WTC11 (cell line): ENCODE measurements at regions not wholly inside any gene's neighbourhood (a gene's known extent, or its start where the extent isn't known, plus 50 kb on each side); places are given as distances from the start of the nearest gene placed in this dataset.

ENCODE experiments used
- CREB1 ChIP-seq: sonication (generic); formaldehyde crosslinking; IDR thresholded peaks from 2 replicates; pipeline ENCODE4 v1.8.0; 2023; ENCODE audit warnings: mild to moderate bottlenecking, missing genetic modification reagents
- CTCF ChIP-seq: fragments of 200-600 bp; IDR thresholded peaks from 2 replicates; pipeline ENCODE4 v1.8.0; 2022; ENCODE audit warnings: antibody characterized with exemption
- GTF2I ChIP-seq: fragments of 250-450 bp; sonication (Bioruptor Pico); conservative IDR thresholded peaks from 2 replicates; pipeline ENCODE4 v1.4.0; 2021; ENCODE audit warnings: mild to moderate bottlenecking
- MAX ChIP-seq: sonication (generic); formaldehyde crosslinking; IDR thresholded peaks from 2 replicates; pipeline ENCODE4 v1.8.0; 2022; ENCODE audit warnings: mild to moderate bottlenecking, missing genetic modification reagents
- NR2C2 ChIP-seq: sonication (generic); formaldehyde crosslinking; IDR thresholded peaks from 2 replicates; pipeline ENCODE4 v1.8.0; 2022; ENCODE audit warnings: mild to moderate bottlenecking, missing genetic modification reagents
- SMAD3 ChIP-seq: sonication (generic); formaldehyde crosslinking; IDR thresholded peaks from 2 replicates; pipeline ENCODE4 v1.8.0; 2022; ENCODE audit warnings: missing genetic modification reagents, mild to moderate bottlenecking, borderline replicate concordance
- SP1 ChIP-seq: sonication (generic); formaldehyde crosslinking; conservative IDR thresholded peaks from 2 replicates; pipeline ENCODE4 v1.8.1; 2022; ENCODE audit warnings: missing genetic modification reagents
- TEAD4 ChIP-seq: sonication (generic); formaldehyde crosslinking; IDR thresholded peaks from 2 replicates; pipeline ENCODE4 v1.8.0; 2022; ENCODE audit warnings: mild to moderate bottlenecking, missing genetic modification reagents
- ZBTB21 ChIP-seq: sonication (generic); formaldehyde crosslinking; IDR thresholded peaks from 2 replicates; pipeline ENCODE4 v1.8.1; 2023; ENCODE audit warnings: mild to moderate bottlenecking, missing genetic modification reagents, borderline replicate concordance

DNA sequence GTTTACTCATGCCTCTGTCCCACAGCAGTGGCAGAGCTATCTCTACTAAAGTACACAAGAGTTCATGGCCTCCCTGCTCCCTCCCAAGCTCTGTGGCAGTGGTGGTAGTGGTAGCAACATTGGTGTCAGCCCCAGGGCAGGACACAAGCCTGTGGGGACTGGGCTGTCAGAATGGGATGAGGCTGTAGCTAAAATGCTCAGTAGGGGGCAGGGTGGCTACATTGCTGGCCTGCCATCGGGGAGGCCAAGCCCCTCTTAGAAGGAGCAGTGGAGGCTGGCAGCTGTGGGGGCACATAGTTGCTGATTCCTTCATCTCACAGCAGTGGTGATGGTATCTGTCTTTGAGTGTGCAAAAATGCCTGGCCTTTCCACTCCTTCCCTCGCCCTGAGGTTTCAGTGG lies 461.7 kb downstream of the PCDH18 start:
- TF ChIP-seq CTCF, result no peak
- TF ChIP-seq CREB1 (CRISPR knock-in tag), result no peak
- TF ChIP-seq MAX (CRISPR knock-in tag), result no peak
- TF ChIP-seq SMAD3 (CRISPR knock-in tag), result no peak
- no peak for TF ChIP-seq SP1 (CRISPR knock-in tag)
- no peak for TF ChIP-seq GTF2I (CRISPR knock-in tag)
- TF ChIP-seq TEAD4 (CRISPR knock-in tag), result no peak
- TF ChIP-seq NR2C2 (CRISPR knock-in tag), result no peak
- TF ChIP-seq ZBTB21 (CRISPR knock-in tag), result no peak
